ENCODE measurements at regions not wholly inside any gene's neighbourhood (a gene's known extent, or its start where the extent isn't known, plus 50 kb on each side); places are given as distances from the start of the nearest gene placed in this dataset.

- H3K36me3 ChIP-seq (ENCODE audit: control insufficient read depth in 1 of 2, insufficient read depth in 2 of 2, low read length in 2 of 2), result no peaks in the 10 kb centered on the region
- H2AFZ ChIP-seq (ENCODE audit: insufficient read depth, low read length, poor library complexity), result no peak overlapping the region
- no peak overlapping the region for H4K12ac ChIP-seq (ENCODE audit: low read depth, low read length)
- no peak overlapping the region for H3K4ac ChIP-seq (ENCODE audit: low read depth, low read length)
- H3K79me1 ChIP-seq (ENCODE audit: low read length), result no peaks in the 10 kb centered on the region
- H3K9ac ChIP-seq (ENCODE audit: low read length), result no peak overlapping the region
- no peaks in the 10 kb centered on the region for H3K4me1 ChIP-seq (ENCODE audit: control insufficient read depth in 1 of 2, insufficient read depth in 2 of 2, low read length in 2 of 2)
- H2AK5ac ChIP-seq (ENCODE audit: low read length), result no peak overlapping the region
- H3K27me3 ChIP-seq (ENCODE audit: insufficient read depth, low read length), result no peaks in the 10 kb centered on the region
- H3K18ac ChIP-seq (ENCODE audit: low read length), result no peak overlapping the region
- H2BK12ac ChIP-seq (ENCODE audit: low read length), result no peak overlapping the region
- no peak overlapping the region for H3K4me2 ChIP-seq (ENCODE audit: low read length)
- H4K8ac ChIP-seq (ENCODE audit: low read depth, low read length), result no peak overlapping the region
- no peak overlapping the region for H3K27ac ChIP-seq (ENCODE audit: low read depth, low read length)
- H4K91ac ChIP-seq (ENCODE audit: low read depth, low read length), result no peak overlapping the region
- H3K4me3 ChIP-seq (ENCODE audit: low read depth, low read length), result no peak overlapping the region
- DNase-seq, result peak in 1 of 2 donors; percentile 36
- no peaks in the 10 kb centered on the region for H3K9me3 ChIP-seq (ENCODE audit: insufficient read depth, low read depth, low read length)
- no peaks in the 10 kb centered on the region for H3K79me2 ChIP-seq (ENCODE audit: control insufficient read depth, insufficient read depth, low read length, poor library complexity)
- no peak overlapping the region for H2BK5ac ChIP-seq (ENCODE audit: low read depth, low read length, poor library complexity)
- no peak overlapping the region for H3K14ac ChIP-seq (ENCODE audit: low read length)
- no peak overlapping the region for H3K23ac ChIP-seq (ENCODE audit: low read length)
- H2BK120ac ChIP-seq (ENCODE audit: insufficient read depth, low read length, poor library complexity), result no peak overlapping the region
- no CpG with 5 or more reads among the region's 2 CpGs for WGBS (ENCODE audit: extremely low coverage, insufficient coverage, insufficient read length)
Measured at GRCh38 chr13:91058066-91058465, 289.4 kb upstream of the MIR17HG start.

- H3K4me3 ChIP-seq (ENCODE audit: low read depth, low read length), result no peak overlapping the region
- H2AK5ac ChIP-seq (ENCODE audit: low read length), result no peak overlapping the region
- no peaks in the 10 kb centered on the region for H3K79me1 ChIP-seq (ENCODE audit: low read length)
- no peaks in the 10 kb centered on the region for H3K9me3 ChIP-seq (ENCODE audit: insufficient read depth, low read depth, low read length)
- H2BK120ac ChIP-seq (ENCODE audit: insufficient read depth, low read length, poor library complexity), result no peak overlapping the region
- H3K27me3 ChIP-seq (ENCODE audit: insufficient read depth, low read length), result no peaks in the 10 kb centered on the region
- no peak overlapping the region for H3K18ac ChIP-seq (ENCODE audit: low read length)
- no peak overlapping the region for H3K23ac ChIP-seq (ENCODE audit: low read length)
- no peak for DNase-seq
- no peaks in the 10 kb centered on the region for H3K4me1 ChIP-seq (ENCODE audit: control insufficient read depth in 1 of 2, insufficient read depth in 2 of 2, low read length in 2 of 2)
- H3K27ac ChIP-seq (ENCODE audit: low read depth, low read length), result no peak overlapping the region
- no peak overlapping the region for H4K12ac ChIP-seq (ENCODE audit: low read depth, low read length)
- no peaks in the 10 kb centered on the region for H3K36me3 ChIP-seq (ENCODE audit: control insufficient read depth in 1 of 2, insufficient read depth in 2 of 2, low read length in 2 of 2)
- no peak overlapping the region for H2BK5ac ChIP-seq (ENCODE audit: low read depth, low read length, poor library complexity)
- H3K4ac ChIP-seq (ENCODE audit: low read depth, low read length), result no peak overlapping the region
- no peak overlapping the region for H3K4me2 ChIP-seq (ENCODE audit: low read length)
- H4K91ac ChIP-seq (ENCODE audit: low read depth, low read length), result no peak overlapping the region
- no peak overlapping the region for H3K9ac ChIP-seq (ENCODE audit: low read length)
- no peak overlapping the region for H2AFZ ChIP-seq (ENCODE audit: insufficient read depth, low read length, poor library complexity)
- H2BK12ac ChIP-seq (ENCODE audit: low read length), result no peak overlapping the region
- no peak overlapping the region for H3K14ac ChIP-seq (ENCODE audit: low read length)
- no peak overlapping the region for H4K8ac ChIP-seq (ENCODE audit: low read depth, low read length)
- no peaks in the 10 kb centered on the region for H3K79me2 ChIP-seq (ENCODE audit: control insufficient read depth, insufficient read depth, low read length, poor library complexity)
Measured at GRCh38 chr13:91058919-91059318, 288.6 kb upstream of the MIR17HG start.

GRCh38 chr13:91066745-91067144 lies 280.7 kb upstream of the MIR17HG start:
- Histone ChIP-seq H3K4me2 (ENCODE audit: low read length) (no peak overlapping the region), H3K79me1 (ENCODE audit: low read length) (no peaks in the 10 kb centered on the region), H4K91ac (ENCODE audit: low read depth, low read length) (no peak overlapping the region), H3K27ac (ENCODE audit: low read depth, low read length) (no peak overlapping the region), H3K18ac (ENCODE audit: low read length) (no peak overlapping the region), H3K23ac (ENCODE audit: low read length) (no peak overlapping the region), H2AK5ac (ENCODE audit: low read length) (no peak overlapping the region), H3K79me2 (ENCODE audit: control insufficient read depth, insufficient read depth, low read length, poor library complexity) (no peaks in the 10 kb centered on the region), H3K4ac (ENCODE audit: low read depth, low read length) (no peak overlapping the region), H3K9me3 (ENCODE audit: insufficient read depth, low read depth, low read length) (no peaks in the 10 kb centered on the region), H4K12ac (ENCODE audit: low read depth, low read length) (no peak overlapping the region), H3K14ac (ENCODE audit: low read length) (no peak overlapping the region), H2BK120ac (ENCODE audit: insufficient read depth, low read length, poor library complexity) (no peak overlapping the region), H3K4me1 (ENCODE audit: control insufficient read depth in 1 of 2, insufficient read depth in 2 of 2, low read length in 2 of 2) (no peaks in the 10 kb centered on the region), H3K9ac (ENCODE audit: low read length) (no peak overlapping the region), H2AFZ (ENCODE audit: insufficient read depth, low read length, poor library complexity) (no peak overlapping the region), H3K4me3 (ENCODE audit: low read depth, low read length) (no peak overlapping the region), H2BK12ac (ENCODE audit: low read length) (no peak overlapping the region), H2BK5ac (ENCODE audit: low read depth, low read length, poor library complexity) (no peak overlapping the region), H4K8ac (ENCODE audit: low read depth, low read length) (no peak overlapping the region), H3K27me3 (ENCODE audit: insufficient read depth, low read length) (no peaks in the 10 kb centered on the region), H3K36me3 (ENCODE audit: control insufficient read depth in 1 of 2, insufficient read depth in 2 of 2, low read length in 2 of 2) (no peaks in the 10 kb centered on the region)
- DNase-seq, result no peak
- no CpG with 5 or more reads among the region's 4 CpGs for WGBS (ENCODE audit: extremely low coverage, insufficient coverage, insufficient read length)

GRCh38 chr13:91072486-91072885 lies 275.0 kb upstream of the MIR17HG start:
- no peak overlapping the region for H3K9ac ChIP-seq (ENCODE audit: low read length)
- H3K4ac ChIP-seq (ENCODE audit: low read depth, low read length), result no peak overlapping the region
- peak in 1 of 2 donors; percentile 32 for DNase-seq
- H3K4me3 ChIP-seq (ENCODE audit: low read depth, low read length), result no peak overlapping the region
- H3K4me1 ChIP-seq (ENCODE audit: control insufficient read depth in 1 of 2, insufficient read depth in 2 of 2, low read length in 2 of 2), result no peaks in the 10 kb centered on the region
- no peak overlapping the region for H3K27ac ChIP-seq (ENCODE audit: low read depth, low read length)
- no peaks in the 10 kb centered on the region for H3K36me3 ChIP-seq (ENCODE audit: control insufficient read depth in 1 of 2, insufficient read depth in 2 of 2, low read length in 2 of 2)
- H4K12ac ChIP-seq (ENCODE audit: low read depth, low read length), result no peak overlapping the region
- H3K23ac ChIP-seq (ENCODE audit: low read length), result no peak overlapping the region
- H2BK120ac ChIP-seq (ENCODE audit: insufficient read depth, low read length, poor library complexity), result no peak overlapping the region
- H3K79me1 ChIP-seq (ENCODE audit: low read length), result no peaks in the 10 kb centered on the region
- H3K4me2 ChIP-seq (ENCODE audit: low read length), result no peak overlapping the region
- no peak overlapping the region for H2AK5ac ChIP-seq (ENCODE audit: low read length)
- H2BK12ac ChIP-seq (ENCODE audit: low read length), result no peak overlapping the region
- H4K8ac ChIP-seq (ENCODE audit: low read depth, low read length), result no peak overlapping the region
- no peak overlapping the region for H2BK5ac ChIP-seq (ENCODE audit: low read depth, low read length, poor library complexity)
- H2AFZ ChIP-seq (ENCODE audit: insufficient read depth, low read length, poor library complexity), result no peak overlapping the region
- H3K27me3 ChIP-seq (ENCODE audit: insufficient read depth, low read length), result no peaks in the 10 kb centered on the region
- H3K14ac ChIP-seq (ENCODE audit: low read length), result no peak overlapping the region
- H3K9me3 ChIP-seq (ENCODE audit: insufficient read depth, low read depth, low read length), result no peaks in the 10 kb centered on the region
- H3K79me2 ChIP-seq (ENCODE audit: control insufficient read depth, insufficient read depth, low read length, poor library complexity), result no peaks in the 10 kb centered on the region
- H4K91ac ChIP-seq (ENCODE audit: low read depth, low read length), result no peak overlapping the region
- H3K18ac ChIP-seq (ENCODE audit: low read length), result no peak overlapping the region
- no CpG with 5 or more reads among the region's 2 CpGs for WGBS (ENCODE audit: extremely low coverage, insufficient coverage, insufficient read length)

All from trophoblast cell (in vitro differentiated cells and primary cell).